NB4 (cell line): ENCODE measurements at regions not wholly inside any gene's neighbourhood (a gene's known extent, or its start where the extent isn't known, plus 50 kb on each side); places are given as distances from the start of the nearest gene placed in this dataset.

ENCODE experiments used
- DNase-seq: peaks from one replicate; pipeline ENCODE4 v3.0.0; 2010; ENCODE audit warnings: low read depth
- H3K4me3 ChIP-seq: one replicate; pipeline ENCODE4 v1.5.1; 2011; ENCODE audit warnings: mild to moderate bottlenecking, low read depth, low read length, moderate library complexity
- MAX ChIP-seq: IDR thresholded peaks from 2 replicates; pipeline ENCODE4 v1.6.1; 2011; ENCODE audit warnings: low read depth, low read length
- MYC ChIP-seq: IDR thresholded peaks from 2 replicates; pipeline ENCODE4 v1.6.1; 2011; ENCODE audit warnings: low read depth, low read length
- POLR2A ChIP-seq: IDR thresholded peaks from 2 replicates; pipeline ENCODE4 v1.6.1; 2011; ENCODE audit warnings: mild to moderate bottlenecking; ENCODE audit not compliant: insufficient read length; ENCODE audit errors: extremely low read depth
- TF ChIP-seq, protein P1 (sequence below): IDR thresholded peaks from one replicate; pipeline ENCODE4 v1.5.1; 2012; ENCODE audit warnings: low read depth, low read length

DNA sequence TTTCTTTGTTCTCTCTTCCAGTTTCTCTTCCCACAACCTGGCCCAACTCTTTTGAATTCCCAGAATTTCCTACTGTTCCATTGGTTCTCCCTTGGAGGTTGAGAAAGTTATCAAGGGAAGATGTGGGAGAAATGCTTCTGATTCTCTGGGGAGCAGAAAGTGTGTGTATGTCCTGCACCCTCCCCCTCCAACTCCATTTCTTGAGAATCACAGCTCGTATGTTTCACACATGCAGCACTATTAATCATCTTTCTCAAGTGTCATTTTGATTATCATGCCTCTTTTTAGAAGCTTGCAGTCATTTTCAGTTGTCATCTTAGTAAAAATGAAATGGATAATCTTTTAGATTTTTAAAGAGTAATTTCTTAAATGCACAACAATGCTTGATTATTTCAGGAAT lies 296.8 kb upstream of the SLC39A10 start:
- H3K4me3 ChIP-seq, result no peak overlapping the region
- no peak for TF ChIP-seq MYC
- TF ChIP-seq, protein P1, sequence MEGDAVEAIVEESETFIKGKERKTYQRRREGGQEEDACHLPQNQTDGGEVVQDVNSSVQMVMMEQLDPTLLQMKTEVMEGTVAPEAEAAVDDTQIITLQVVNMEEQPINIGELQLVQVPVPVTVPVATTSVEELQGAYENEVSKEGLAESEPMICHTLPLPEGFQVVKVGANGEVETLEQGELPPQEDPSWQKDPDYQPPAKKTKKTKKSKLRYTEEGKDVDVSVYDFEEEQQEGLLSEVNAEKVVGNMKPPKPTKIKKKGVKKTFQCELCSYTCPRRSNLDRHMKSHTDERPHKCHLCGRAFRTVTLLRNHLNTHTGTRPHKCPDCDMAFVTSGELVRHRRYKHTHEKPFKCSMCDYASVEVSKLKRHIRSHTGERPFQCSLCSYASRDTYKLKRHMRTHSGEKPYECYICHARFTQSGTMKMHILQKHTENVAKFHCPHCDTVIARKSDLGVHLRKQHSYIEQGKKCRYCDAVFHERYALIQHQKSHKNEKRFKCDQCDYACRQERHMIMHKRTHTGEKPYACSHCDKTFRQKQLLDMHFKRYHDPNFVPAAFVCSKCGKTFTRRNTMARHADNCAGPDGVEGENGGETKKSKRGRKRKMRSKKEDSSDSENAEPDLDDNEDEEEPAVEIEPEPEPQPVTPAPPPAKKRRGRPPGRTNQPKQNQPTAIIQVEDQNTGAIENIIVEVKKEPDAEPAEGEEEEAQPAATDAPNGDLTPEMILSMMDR, result no peak
- no peak for TF ChIP-seq POLR2A
- no peak for TF ChIP-seq MAX
- no peak for DNase-seq

GRCh38 chr2:195359043-195359735 lies 297.8 kb upstream of the SLC39A10 start:
- no peak for TF ChIP-seq MAX
- TF ChIP-seq POLR2A, result no peak
- TF ChIP-seq MYC, result no peak
- TF ChIP-seq, protein P1, result no peak
- H3K4me3 ChIP-seq, result no peak overlapping the region
- no peak for DNase-seq

DNA sequence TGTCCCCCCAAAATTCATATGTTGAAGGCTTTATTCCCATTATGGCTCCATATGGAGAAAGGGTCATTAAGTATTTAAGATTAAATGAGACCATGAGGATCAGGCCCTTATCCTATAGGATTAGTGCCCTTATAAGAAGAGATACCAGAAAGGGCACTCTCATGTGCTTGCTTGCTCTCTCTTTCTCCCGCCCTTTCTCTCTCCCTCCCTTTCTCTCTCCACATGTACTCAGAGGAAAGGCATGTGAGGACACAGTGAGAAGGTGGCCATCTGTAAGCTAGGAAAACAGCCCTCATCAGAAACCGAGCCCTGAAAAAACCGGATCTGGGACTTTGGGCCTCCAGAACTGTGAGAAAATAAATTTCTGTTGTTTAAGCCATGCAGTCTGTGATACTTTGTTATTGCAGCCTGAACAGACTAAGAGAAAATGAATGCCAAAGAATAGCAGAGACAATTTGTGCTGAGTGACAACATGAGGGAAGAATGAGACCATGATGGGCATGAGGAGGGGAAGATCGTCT lies 300.0 kb upstream of the SLC39A10 start:
- TF ChIP-seq, protein P1, result no peak
- TF ChIP-seq MAX (no peak), POLR2A (no peak), MYC (no peak)
- no peak overlapping the region for H3K4me3 ChIP-seq
- DNase-seq, result no peak

DNA sequence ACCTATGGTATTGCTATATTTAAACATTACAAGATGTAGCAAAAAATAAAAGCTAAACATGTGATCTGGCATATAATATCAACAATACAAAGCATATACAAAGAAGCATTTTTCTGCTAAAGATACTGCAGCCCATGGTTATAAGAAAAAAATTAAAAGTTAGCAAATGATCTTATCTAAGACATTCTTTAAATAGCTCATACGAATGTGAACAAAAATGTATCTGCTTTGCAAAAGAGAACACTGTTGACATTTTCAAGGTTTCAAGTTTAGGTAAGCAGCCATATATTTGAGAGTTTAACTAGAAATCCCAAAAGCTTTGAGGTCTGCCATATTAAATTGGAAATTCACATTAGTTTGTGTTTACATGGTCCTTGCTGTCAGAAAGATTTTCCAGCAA lies 301.0 kb upstream of the SLC39A10 start:
- no peak for DNase-seq
- H3K4me3 ChIP-seq, result no peak overlapping the region
- TF ChIP-seq POLR2A, result no peak
- no peak for TF ChIP-seq MAX
- TF ChIP-seq, protein P1, result no peak
- no peak for TF ChIP-seq MYC

- H3K4me3 ChIP-seq, result no peak overlapping the region
- TF ChIP-seq POLR2A, result no peak
- TF ChIP-seq MAX, result peak; percentile 83
- peak; percentile 56 for DNase-seq
Observed at GRCh38 chr2:195352581-195352980, 304.4 kb upstream of the SLC39A10 start.

GRCh38 chr2:195343942-195344530 lies 313.0 kb upstream of the SLC39A10 start:
- peak; percentile 22 for DNase-seq
- H3K4me3 ChIP-seq, result no peak overlapping the region
- no peak for TF ChIP-seq MYC
- TF ChIP-seq MAX, result no peak
- TF ChIP-seq POLR2A, result no peak
- TF ChIP-seq, protein P1, result no peak
